PFSK-1 (cell line): ENCODE measurements at regions not wholly inside any gene's neighbourhood (a gene's known extent, or its start where the extent isn't known, plus 50 kb on each side); places are given as distances from the start of the nearest gene placed in this dataset.

Experiments used
- FOXP2 ChIP-seq: optimal IDR thresholded peaks from 2 replicates; pipeline ENCODE3; 2011; ENCODE audit warnings: borderline replicate concordance, control low read depth, inconsistent platforms; ENCODE audit not compliant: insufficient read depth; ENCODE audit errors: extremely low read length, extremely low read depth
- POLR2AphosphoS5 ChIP-seq: IDR thresholded peaks from 2 replicates; pipeline ENCODE4 v1.6.1; 2012; ENCODE audit warnings: low read depth, mild to moderate bottlenecking, control low read depth, low read length, moderate library complexity
- SIN3A ChIP-seq: IDR thresholded peaks from 2 replicates; pipeline ENCODE4 v1.6.1; 2012; ENCODE audit warnings: mild to moderate bottlenecking, low read length, moderate library complexity, borderline replicate concordance; ENCODE audit not compliant: insufficient read depth
- TAF1 ChIP-seq: IDR thresholded peaks from 2 replicates; pipeline ENCODE4 v1.6.1; 2012; ENCODE audit warnings: low read length, control low read depth, borderline replicate concordance; ENCODE audit not compliant: insufficient read depth
- TF ChIP-seq, protein P1 (sequence below), 2 experiments: IDR thresholded peaks; 2 replicates each; pipeline versions ENCODE4 v1.6.1 to v1.8.0; 2011 to 2012; ENCODE audit warnings: low read depth in 2 of 2, low read length in 2 of 2, control low read depth in 1 of 2, inconsistent platforms in 1 of 2, mild to moderate bottlenecking in 1 of 2, moderate library complexity in 1 of 2; ENCODE audit not compliant: insufficient read depth in 1 of 2

- TF ChIP-seq POLR2AphosphoS5 (no peak), TAF1 (no peak), SIN3A (no peak), FOXP2 (no peak)
- TF ChIP-seq, protein P1, sequence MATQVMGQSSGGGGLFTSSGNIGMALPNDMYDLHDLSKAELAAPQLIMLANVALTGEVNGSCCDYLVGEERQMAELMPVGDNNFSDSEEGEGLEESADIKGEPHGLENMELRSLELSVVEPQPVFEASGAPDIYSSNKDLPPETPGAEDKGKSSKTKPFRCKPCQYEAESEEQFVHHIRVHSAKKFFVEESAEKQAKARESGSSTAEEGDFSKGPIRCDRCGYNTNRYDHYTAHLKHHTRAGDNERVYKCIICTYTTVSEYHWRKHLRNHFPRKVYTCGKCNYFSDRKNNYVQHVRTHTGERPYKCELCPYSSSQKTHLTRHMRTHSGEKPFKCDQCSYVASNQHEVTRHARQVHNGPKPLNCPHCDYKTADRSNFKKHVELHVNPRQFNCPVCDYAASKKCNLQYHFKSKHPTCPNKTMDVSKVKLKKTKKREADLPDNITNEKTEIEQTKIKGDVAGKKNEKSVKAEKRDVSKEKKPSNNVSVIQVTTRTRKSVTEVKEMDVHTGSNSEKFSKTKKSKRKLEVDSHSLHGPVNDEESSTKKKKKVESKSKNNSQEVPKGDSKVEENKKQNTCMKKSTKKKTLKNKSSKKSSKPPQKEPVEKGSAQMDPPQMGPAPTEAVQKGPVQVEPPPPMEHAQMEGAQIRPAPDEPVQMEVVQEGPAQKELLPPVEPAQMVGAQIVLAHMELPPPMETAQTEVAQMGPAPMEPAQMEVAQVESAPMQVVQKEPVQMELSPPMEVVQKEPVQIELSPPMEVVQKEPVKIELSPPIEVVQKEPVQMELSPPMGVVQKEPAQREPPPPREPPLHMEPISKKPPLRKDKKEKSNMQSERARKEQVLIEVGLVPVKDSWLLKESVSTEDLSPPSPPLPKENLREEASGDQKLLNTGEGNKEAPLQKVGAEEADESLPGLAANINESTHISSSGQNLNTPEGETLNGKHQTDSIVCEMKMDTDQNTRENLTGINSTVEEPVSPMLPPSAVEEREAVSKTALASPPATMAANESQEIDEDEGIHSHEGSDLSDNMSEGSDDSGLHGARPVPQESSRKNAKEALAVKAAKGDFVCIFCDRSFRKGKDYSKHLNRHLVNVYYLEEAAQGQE (IDR thresholded peaks at IDR 0.05; ENCODE audit: insufficient read depth in 1 of 2, low read depth in 2 of 2, low read length in 2 of 2) = no peak
Observed at GRCh38 chr21:23639721-23640120, 1967.6 kb downstream of the MRPL39 start.
